Medulla oblongata (tissue), 1 donor: ENCODE measurements at regions not wholly inside any gene's neighbourhood (a gene's known extent, or its start where the extent isn't known, plus 50 kb on each side); places are given as distances from the start of the nearest gene placed in this dataset.

Experiments used
- DNase-seq: peaks from one replicate; pipeline ENCODE4 v3.0.0-alpha.2; 2015; ENCODE audit errors: extremely low spot score

- DNase-seq: no peak
Measured at GRCh38 chr14:66111891-66112290, 374.3 kb upstream of the CCDC196 start.

- DNase-seq: no peak
Measured at GRCh38 chr14:66114071-66114470, 372.1 kb upstream of the CCDC196 start.

GRCh38 chr14:66115740-66116502 lies 370.2 kb upstream of the CCDC196 start:
- no peak for DNase-seq

GRCh38 chr14:66116732-66117131 lies 369.4 kb upstream of the CCDC196 start:
- DNase-seq: no peak

GRCh38 chr14:66117600-66117999 lies 368.6 kb upstream of the CCDC196 start:
- DNase-seq: no peak

DNA sequence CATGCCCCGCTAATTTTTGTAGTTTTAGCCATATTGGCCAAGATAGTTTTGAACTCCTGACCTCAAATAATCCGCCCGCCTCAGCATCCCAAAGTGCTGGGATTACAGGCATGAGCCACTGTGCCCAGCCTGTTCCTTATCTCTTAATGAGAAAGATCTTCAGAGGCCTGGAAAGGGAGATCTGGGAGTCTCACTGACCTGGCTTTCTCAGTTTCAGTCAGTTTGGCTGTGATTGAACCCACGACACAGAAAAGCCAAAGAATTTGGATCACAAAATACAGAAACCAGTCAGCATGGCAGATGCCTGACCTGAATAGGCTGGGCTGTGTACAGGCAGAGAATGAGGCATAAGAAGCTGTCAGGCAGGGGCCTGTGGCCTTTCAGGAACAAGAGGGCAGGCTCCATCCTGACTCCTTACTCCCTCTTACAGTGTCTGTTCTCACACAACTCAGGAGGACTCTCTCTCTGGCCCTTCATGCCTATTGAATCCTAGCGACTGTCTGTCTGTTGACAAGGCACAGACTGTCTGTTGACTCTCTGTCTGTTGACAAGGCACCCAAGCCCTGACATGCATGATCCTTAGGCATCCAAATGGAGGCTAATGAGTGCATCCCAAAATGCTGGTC lies 366.5 kb upstream of the CCDC196 start:
- no peak for DNase-seq

DNA sequence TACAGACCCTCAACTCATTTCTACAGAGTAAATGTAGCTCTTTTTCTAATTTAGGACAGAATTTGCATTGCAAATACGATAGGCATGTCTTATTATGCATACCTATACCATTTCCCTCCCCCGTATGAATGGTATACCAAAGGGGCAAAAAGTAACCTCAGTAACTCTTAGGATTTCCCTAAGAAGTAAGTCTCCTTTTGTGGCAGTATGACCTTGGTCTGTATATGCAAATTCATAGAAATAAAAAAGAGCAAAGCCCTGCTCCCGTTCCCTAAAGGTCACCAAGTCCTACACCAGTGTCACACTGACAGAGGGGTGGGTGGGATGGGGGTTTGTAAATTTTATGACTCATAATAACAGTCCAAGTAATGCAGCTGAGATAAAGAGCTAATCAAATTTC lies 365.8 kb upstream of the CCDC196 start:
- DNase-seq: no peak

GRCh38 chr14:66121859-66122258 lies 364.3 kb upstream of the CCDC196 start:
- no peak for DNase-seq

GRCh38 chr14:66129224-66129623 lies 356.9 kb upstream of the CCDC196 start:
- DNase-seq: no peak

DNA sequence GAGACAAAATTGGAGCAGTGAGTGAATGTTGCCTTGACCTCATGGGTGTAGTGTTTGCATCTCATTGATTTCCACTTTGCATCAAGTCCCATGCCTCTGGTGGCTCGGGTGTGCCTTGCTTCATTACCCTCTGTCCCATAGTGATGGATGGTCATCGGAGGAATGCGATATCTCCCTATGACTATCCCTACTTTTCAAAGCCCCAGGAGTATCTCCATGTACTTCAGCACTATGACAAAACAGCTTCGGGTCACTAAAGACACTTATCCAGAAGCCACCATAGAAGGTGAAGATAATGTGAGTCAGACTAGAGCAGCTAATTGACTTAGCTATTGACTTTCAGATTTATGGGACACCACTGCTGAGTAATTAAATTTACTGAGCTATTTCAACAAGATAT lies 355.1 kb upstream of the CCDC196 start:
- DNase-seq: no peak

DNA sequence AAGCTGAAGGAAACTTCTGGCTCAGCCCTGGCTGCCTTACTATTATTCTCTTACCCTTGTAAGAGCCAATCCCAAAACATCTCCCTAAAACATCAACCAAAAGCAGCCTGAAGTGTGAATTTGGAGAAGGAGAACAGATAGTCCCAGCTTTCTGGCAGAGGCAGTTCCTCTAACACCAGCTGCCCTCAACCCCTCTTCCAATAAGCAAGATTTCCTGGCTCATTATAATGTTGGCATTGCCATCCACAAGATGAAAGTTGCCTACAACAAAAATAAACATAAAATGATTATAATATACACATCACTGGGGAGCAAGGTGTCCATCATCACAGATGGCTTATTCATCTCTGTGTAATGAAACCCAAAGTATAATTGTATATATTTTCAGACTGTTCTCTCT lies 352.5 kb upstream of the CCDC196 start:
- no peak for DNase-seq

- no peak for DNase-seq
Measured at GRCh38 chr14:66135831-66136230, 350.3 kb upstream of the CCDC196 start.

GRCh38 chr14:66137081-66137480 lies 349.1 kb upstream of the CCDC196 start:
- no peak for DNase-seq

DNA sequence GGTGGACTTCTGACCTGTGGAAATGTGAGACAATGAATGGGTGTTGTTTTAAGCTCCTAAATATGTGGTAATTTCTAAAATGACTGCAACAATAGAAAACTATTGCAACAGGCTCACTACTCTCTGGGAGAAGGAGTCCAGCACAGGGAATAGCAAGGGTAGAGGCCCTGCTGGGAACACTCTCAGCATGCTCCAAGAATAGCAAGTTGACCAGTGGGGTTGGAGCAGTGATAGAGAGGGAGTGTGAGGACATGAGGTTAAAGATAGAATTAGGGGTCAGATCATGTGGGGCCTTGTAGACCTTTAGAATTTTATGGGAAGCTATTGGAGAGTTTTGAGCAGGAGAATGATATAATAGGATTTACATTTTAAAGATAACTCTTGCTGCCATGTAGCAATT lies 346.7 kb upstream of the CCDC196 start:
- DNase-seq: no peak

DNA sequence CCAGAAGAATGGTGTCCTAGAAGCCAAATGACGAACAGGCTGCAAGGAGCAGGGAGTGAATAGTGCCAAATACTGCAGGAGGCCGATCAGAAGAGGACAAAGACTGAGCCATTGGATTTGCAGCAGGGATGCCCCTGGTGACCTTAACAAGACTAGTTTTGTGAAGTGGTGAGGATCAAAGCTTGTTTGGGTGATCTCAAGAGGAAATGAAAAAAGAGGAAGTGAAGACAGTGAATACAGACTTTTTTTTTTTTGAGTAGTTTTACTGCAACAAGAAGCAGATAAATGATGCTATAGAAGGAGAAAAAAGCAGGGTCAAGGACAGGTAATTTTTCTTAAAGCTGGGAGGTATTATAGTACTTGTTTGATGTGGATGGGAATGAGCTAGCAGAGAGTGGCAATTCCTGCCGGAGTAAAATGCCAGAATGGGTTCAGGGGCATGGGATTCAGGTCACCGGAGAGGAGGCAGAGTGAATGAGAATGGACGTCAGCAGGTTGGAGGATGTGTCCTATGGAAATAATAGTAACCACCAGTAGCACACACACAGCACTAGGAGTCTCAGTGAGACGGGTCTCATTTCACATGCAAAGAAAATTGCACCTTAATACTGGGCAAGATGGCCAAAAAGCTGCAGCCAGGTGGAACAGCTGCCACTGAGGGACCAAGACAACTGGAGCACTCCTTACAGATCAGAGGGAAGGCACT lies 345.8 kb upstream of the CCDC196 start:
- DNase-seq: peak; percentile 14

DNA sequence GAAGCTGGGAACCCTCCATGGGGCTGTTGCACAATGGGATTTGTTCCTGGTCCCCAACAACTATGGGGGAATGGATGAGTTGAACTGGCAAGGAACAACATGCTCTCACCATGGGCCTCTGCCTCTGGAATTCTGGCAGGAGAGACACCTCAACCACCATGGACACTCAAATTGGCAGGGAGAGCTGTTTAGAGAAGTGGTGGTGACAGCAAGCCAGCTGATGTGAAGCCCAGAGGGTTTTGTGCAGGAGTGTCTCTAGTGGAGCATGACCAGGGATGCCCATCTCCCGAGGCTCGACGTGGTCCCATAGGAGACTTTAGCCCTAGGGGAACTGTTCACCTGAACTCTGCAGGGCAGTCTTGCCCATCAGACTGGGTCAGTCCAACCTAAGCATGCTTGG lies 345.2 kb upstream of the CCDC196 start:
- DNase-seq: no peak

- DNase-seq: no peak
Measured at GRCh38 chr14:66141733-66142132, 344.4 kb upstream of the CCDC196 start.

GRCh38 chr14:66143387-66144112 lies 342.6 kb upstream of the CCDC196 start:
- DNase-seq: no peak

DNA sequence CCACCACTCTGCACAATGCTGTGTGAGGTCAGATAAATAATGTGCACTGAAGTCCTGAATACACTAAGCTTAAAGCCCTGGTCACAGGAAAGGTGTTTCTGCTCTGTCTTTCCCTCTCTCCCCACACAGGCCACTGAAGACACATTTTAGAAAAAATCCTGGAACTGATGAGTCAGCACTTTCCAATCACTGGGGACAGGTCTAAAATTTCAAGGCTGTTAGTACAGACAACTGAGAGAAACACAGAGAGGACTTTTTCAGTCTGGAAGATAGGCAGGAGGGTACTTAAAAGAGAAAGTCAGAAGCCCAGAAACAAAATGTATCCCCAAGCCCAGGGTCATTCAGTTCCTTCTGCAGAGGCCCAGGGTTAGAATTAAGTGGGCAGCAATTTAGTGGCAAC lies 333.9 kb upstream of the CCDC196 start:
- no peak for DNase-seq

DNA sequence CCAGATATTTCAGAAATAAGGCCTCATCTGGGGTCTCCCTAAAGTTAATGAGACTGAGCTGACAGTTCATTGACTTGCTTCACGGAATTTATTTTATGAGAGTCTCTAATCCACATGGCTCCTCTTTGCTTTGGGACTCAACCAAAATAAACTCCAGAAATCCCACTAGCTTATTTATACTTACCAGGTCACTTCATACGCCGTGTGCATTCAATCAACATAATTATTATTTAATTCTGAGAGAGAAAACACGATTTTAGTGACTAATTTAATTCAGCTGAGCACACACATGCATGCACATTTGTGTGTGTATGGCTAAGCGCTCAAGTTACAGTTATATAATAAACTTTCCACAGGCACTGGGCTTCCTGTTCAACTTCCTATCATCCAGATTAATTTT lies 333.4 kb upstream of the CCDC196 start:
- no peak for DNase-seq

GRCh38 chr14:66163023-66163422 lies 323.1 kb upstream of the CCDC196 start:
- DNase-seq: no peak

- no peak for DNase-seq
Measured at GRCh38 chr14:66165337-66165736, 320.8 kb upstream of the CCDC196 start.
